SH-SY5Y (cell line): ENCODE measurements at regions not wholly inside any gene's neighbourhood (a gene's known extent, or its start where the extent isn't known, plus 50 kb on each side); places are given as distances from the start of the nearest gene placed in this dataset.

ENCODE experiments used
- GATA2 ChIP-seq: IDR thresholded peaks from 2 replicates; pipeline ENCODE4 v1.6.1; 2011; ENCODE audit warnings: mild to moderate bottlenecking, low read depth, low read length
- GATA3 ChIP-seq: IDR thresholded peaks from 2 replicates; pipeline ENCODE4 v1.6.1; 2011; ENCODE audit warnings: low read depth, mild to moderate bottlenecking, low read length, moderate library complexity

DNA sequence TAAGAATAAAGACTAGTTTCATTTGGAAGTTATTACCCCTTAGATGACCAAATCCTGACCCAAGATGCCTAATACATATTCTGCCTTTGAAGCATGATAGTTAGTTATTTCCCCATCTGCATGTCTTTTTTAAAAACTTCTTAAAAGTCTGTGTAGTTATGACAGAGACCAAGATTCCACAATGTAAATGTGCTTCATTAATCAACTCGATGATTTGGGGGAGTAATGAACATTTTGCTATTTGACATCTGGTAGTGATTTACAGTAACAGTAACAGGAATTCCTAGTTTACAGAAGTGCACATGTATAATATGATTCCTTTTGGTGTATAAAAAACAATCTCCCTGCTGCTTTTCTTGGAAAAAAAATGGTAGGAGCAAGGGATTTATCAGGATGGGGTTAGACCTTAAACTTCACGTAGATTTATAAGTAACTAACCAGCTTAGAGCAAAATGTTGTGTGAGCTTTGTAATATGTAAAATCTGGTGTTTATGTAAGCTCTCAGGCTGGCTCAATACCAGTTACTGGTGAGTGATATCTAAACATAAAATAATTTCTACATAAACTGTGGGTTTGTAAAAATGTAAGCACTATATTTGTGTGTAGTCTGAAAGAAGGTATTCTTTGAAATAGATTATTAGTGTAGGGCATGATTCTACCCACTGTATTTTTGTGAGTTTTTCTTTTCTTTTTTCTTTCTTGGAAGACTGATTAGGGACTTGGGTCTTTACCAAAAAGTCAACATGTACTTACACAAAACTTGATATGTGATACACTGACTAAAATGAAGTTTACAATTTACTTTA, 641.6 kb downstream of the EPHA4 start:
- no peak for TF ChIP-seq GATA2
- no peak for TF ChIP-seq GATA3
